ENCODE measurements at regions not wholly inside any gene's neighbourhood (a gene's known extent, or its start where the extent isn't known, plus 50 kb on each side); places are given as distances from the start of the nearest gene placed in this dataset.

GRCh38 chr20:51158226-51158625, 135.3 kb upstream of the KCNG1 start:
- TF ChIP-seq CTCF (IDR thresholded peaks at IDR 0.05): no peak
- Histone ChIP-seq H3K9me3 (no peaks in the 10 kb centered on the region), H3K4me3 (no peak overlapping the region), H3K27me3 (ENCODE audit: low read depth) (peaks cover 20% of the 10 kb centered on the region), H3K36me3 (no peaks in the 10 kb centered on the region), H3K4me1 (no peaks in the 10 kb centered on the region), H3K27ac (no peak overlapping the region)
- intact Hi-C loops (cut with DNase I): no loop called here
- no peak for DNase-seq
- no peak for ATAC-seq

- DNase-seq: no peak
- ATAC-seq: peak in 1 of 2 donors; percentile 41
- Histone ChIP-seq H3K9me3 (no peaks in the 10 kb centered on the region), H3K4me1 (no peaks in the 10 kb centered on the region), H3K4me3 (no peak overlapping the region), H3K27me3 (ENCODE audit: low read depth) (peaks cover 15% of the 10 kb centered on the region), H3K27ac (no peak overlapping the region), H3K36me3 (no peaks in the 10 kb centered on the region)
- TF ChIP-seq CTCF (IDR thresholded peaks at IDR 0.05): no peak
- intact Hi-C loops (cut with DNase I): no loop called here
Measured at GRCh38 chr20:51156041-51156982, 133.4 kb upstream of the KCNG1 start.

- no peaks in the 10 kb centered on the region for H3K36me3 ChIP-seq
- ATAC-seq (no peak), DNase-seq (no peak)
- H3K27ac ChIP-seq: no peak overlapping the region
- H3K27me3 ChIP-seq (ENCODE audit: low read depth): peaks cover 11% of the 10 kb centered on the region
- TF ChIP-seq CTCF (IDR thresholded peaks at IDR 0.05): no peak
- intact Hi-C loops (cut with DNase I): no loop called here
- no peaks in the 10 kb centered on the region for H3K9me3 ChIP-seq
- H3K4me1 ChIP-seq: no peaks in the 10 kb centered on the region
- no peak overlapping the region for H3K4me3 ChIP-seq
Measured at GRCh38 chr20:51154708-51155690, 132.1 kb upstream of the KCNG1 start.

GRCh38 chr20:51153867-51154707, 131.2 kb upstream of the KCNG1 start:
- Histone ChIP-seq H3K27ac (no peak overlapping the region), H3K4me1 (no peaks in the 10 kb centered on the region), H3K27me3 (ENCODE audit: low read depth) (peaks cover 8% of the 10 kb centered on the region), H3K36me3 (no peaks in the 10 kb centered on the region), H3K9me3 (no peaks in the 10 kb centered on the region), H3K4me3 (no peak overlapping the region)
- intact Hi-C loops (cut with DNase I): no loop called here
- TF ChIP-seq CTCF (IDR thresholded peaks at IDR 0.05): no peak
- ATAC-seq: no peak
- no peak for DNase-seq

GRCh38 chr20:51148941-51149340, 126.0 kb upstream of the KCNG1 start:
- intact Hi-C loops (cut with DNase I): no loop called here
- Histone ChIP-seq H3K27ac (no peak overlapping the region), H3K4me1 (no peaks in the 10 kb centered on the region), H3K36me3 (no peaks in the 10 kb centered on the region), H3K4me3 (no peak overlapping the region), H3K27me3 (ENCODE audit: low read depth) (peaks cover 5% of the 10 kb centered on the region), H3K9me3 (no peaks in the 10 kb centered on the region)
- no peak for DNase-seq
- no peak for TF ChIP-seq CTCF (IDR thresholded peaks at IDR 0.05)
- no peak for ATAC-seq

All from lower lobe of right lung (tissue), 2 donors.